ENCODE measurements at regions not wholly inside any gene's neighbourhood (a gene's known extent, or its start where the extent isn't known, plus 50 kb on each side); places are given as distances from the start of the nearest gene placed in this dataset.

DNA sequence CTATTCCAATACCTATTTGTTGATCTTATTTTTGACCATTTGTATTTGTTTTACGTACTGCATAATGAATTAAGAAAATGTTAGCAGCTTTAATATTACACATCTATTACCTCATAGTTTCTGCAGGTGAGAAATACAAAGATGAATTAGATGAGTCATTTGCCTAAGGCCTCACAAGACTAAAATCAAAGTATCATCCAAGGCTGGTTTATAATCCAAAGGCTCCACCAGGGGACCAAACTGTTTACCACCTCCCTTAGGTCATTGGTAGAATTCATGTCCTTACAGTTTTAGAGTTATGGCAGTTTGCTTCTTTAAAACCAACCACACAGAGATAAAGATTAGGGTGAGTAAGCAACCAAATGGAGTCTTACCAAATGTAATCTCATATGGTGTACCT, 848.1 kb downstream of the SLITRK6 start:
- Histone ChIP-seq H3K27me3 (ENCODE audit: insufficient read depth, low read length) (no peaks in the 10 kb centered on the region), H3K4me2 (ENCODE audit: low read length) (no peak overlapping the region), H3K79me2 (ENCODE audit: insufficient read depth, low read length) (no peaks in the 10 kb centered on the region), H3K9ac (ENCODE audit: low read length) (no peak overlapping the region), H3K36me3 (ENCODE audit: insufficient read depth, low read length) (no peaks in the 10 kb centered on the region), H3K4me3 (ENCODE audit: insufficient read depth, low read depth, low read length) (no peak overlapping the region), H3K9me3 (ENCODE audit: insufficient read depth, low read depth, low read length) (no peaks in the 10 kb centered on the region), H3K27ac (ENCODE audit: low read depth, low read length) (no peak overlapping the region), H2AFZ (ENCODE audit: low read depth, low read length) (no peak overlapping the region), H3K4me1 (ENCODE audit: insufficient read depth, low read length) (no peaks in the 10 kb centered on the region), H4K20me1 (ENCODE audit: insufficient read depth, low read length) (no peaks in the 10 kb centered on the region)
- H3K4me1 Mint-ChIP-seq (ENCODE audit: low read depth, unreplicated experiment): no peaks in the 10 kb centered on the region
- FAIRE-seq (no peak), DNase-seq (ENCODE audit: low read depth) (no peak)
- TF ChIP-seq, protein P1, sequence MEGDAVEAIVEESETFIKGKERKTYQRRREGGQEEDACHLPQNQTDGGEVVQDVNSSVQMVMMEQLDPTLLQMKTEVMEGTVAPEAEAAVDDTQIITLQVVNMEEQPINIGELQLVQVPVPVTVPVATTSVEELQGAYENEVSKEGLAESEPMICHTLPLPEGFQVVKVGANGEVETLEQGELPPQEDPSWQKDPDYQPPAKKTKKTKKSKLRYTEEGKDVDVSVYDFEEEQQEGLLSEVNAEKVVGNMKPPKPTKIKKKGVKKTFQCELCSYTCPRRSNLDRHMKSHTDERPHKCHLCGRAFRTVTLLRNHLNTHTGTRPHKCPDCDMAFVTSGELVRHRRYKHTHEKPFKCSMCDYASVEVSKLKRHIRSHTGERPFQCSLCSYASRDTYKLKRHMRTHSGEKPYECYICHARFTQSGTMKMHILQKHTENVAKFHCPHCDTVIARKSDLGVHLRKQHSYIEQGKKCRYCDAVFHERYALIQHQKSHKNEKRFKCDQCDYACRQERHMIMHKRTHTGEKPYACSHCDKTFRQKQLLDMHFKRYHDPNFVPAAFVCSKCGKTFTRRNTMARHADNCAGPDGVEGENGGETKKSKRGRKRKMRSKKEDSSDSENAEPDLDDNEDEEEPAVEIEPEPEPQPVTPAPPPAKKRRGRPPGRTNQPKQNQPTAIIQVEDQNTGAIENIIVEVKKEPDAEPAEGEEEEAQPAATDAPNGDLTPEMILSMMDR (IDR thresholded peaks at IDR 0.05; ENCODE audit: insufficient read depth, low read depth, low read length): no peak
- TF ChIP-seq EZH2 (IDR thresholded peaks at IDR 0.05; ENCODE audit: insufficient read depth, low read length): no peak
- no peak overlapping the region for H3K4me3 Mint-ChIP-seq (ENCODE audit: unreplicated experiment)
- no peaks in the 10 kb centered on the region for H3K9me3 Mint-ChIP-seq (ENCODE audit: unreplicated experiment)
- H3K36me3 Mint-ChIP-seq (ENCODE audit: low read depth, unreplicated experiment): no peaks in the 10 kb centered on the region
- H3K27ac Mint-ChIP-seq (ENCODE audit: unreplicated experiment): no peak overlapping the region
- no peaks in the 10 kb centered on the region for H3K27me3 Mint-ChIP-seq (ENCODE audit: low read depth, unreplicated experiment)

DNA sequence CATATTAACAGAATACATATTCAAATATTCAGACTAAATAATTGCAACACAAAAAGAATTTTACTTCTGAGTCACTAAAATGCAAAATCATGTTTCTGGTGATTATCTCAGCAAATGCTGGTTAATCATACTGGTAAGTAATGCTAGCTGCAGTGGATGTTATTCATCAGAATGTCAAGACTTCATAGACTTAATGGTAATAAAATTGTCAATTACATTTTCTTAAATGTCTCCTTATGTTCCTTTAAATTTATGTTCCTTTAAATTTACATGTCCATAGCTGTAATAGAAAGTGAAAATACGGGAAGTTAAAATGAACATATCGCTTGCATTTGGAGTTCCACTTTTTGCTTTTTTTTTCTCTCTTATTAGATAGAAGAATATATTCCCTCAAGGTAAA, 853.0 kb downstream of the SLITRK6 start:
- DNase-seq (ENCODE audit: low read depth): no peak
- H2AFZ ChIP-seq (ENCODE audit: low read depth, low read length): no peak overlapping the region
- no peaks in the 10 kb centered on the region for H3K27me3 ChIP-seq (ENCODE audit: insufficient read depth, low read length)
- no peaks in the 10 kb centered on the region for H3K36me3 ChIP-seq (ENCODE audit: insufficient read depth, low read length)
- H3K36me3 Mint-ChIP-seq (ENCODE audit: low read depth, unreplicated experiment): no peaks in the 10 kb centered on the region
- no peaks in the 10 kb centered on the region for H3K9me3 ChIP-seq (ENCODE audit: insufficient read depth, low read depth, low read length)
- H3K4me3 ChIP-seq (ENCODE audit: insufficient read depth, low read depth, low read length): no peak overlapping the region
- H3K27me3 Mint-ChIP-seq (ENCODE audit: low read depth, unreplicated experiment): no peaks in the 10 kb centered on the region
- no peaks in the 10 kb centered on the region for H3K4me1 ChIP-seq (ENCODE audit: insufficient read depth, low read length)
- H3K79me2 ChIP-seq (ENCODE audit: insufficient read depth, low read length): no peaks in the 10 kb centered on the region
- no peaks in the 10 kb centered on the region for H4K20me1 ChIP-seq (ENCODE audit: insufficient read depth, low read length)
- TF ChIP-seq, protein P1 (IDR thresholded peaks at IDR 0.05; ENCODE audit: insufficient read depth, low read depth, low read length): no peak
- no peak for TF ChIP-seq EZH2 (IDR thresholded peaks at IDR 0.05; ENCODE audit: insufficient read depth, low read length)
- no peak overlapping the region for H3K4me2 ChIP-seq (ENCODE audit: low read length)
- no peak overlapping the region for H3K4me3 Mint-ChIP-seq (ENCODE audit: unreplicated experiment)
- no peak for FAIRE-seq
- H3K4me1 Mint-ChIP-seq (ENCODE audit: low read depth, unreplicated experiment): no peaks in the 10 kb centered on the region
- H3K9ac ChIP-seq (ENCODE audit: low read length): no peak overlapping the region
- no peak overlapping the region for H3K27ac ChIP-seq (ENCODE audit: low read depth, low read length)
- no peaks in the 10 kb centered on the region for H3K9me3 Mint-ChIP-seq (ENCODE audit: unreplicated experiment)
- no peak overlapping the region for H3K27ac Mint-ChIP-seq (ENCODE audit: unreplicated experiment)

DNA sequence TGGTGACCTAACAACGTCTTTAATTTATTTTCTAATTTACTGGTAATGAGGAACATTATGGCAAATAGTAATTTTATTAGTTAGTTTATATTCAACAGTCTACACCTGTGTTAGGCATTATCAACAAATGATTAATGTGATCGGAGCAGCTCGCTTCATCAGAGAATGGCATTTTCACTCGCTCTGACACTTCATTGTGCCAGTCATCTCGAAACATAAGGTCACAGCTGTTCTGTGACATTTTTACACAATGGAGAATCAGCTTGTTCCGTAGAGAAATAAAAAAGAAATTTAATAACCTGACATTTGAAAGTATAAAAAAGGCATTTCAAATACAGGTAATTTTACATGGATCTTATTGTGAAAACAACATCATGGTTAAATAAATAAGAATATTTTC, 858.4 kb downstream of the SLITRK6 start:
- no peak overlapping the region for H2AFZ ChIP-seq (ENCODE audit: low read depth, low read length)

More for the DNA sequence above, 858.4 kb downstream of the SLITRK6 start:
- Mint-ChIP-seq H3K27me3 (ENCODE audit: low read depth, unreplicated experiment) (no peaks in the 10 kb centered on the region), H3K4me1 (ENCODE audit: low read depth, unreplicated experiment) (no peaks in the 10 kb centered on the region), H3K36me3 (ENCODE audit: low read depth, unreplicated experiment) (no peaks in the 10 kb centered on the region), H3K9me3 (ENCODE audit: unreplicated experiment) (no peaks in the 10 kb centered on the region), H3K4me3 (ENCODE audit: unreplicated experiment) (no peak overlapping the region), H3K27ac (ENCODE audit: unreplicated experiment) (no peak overlapping the region)
- FAIRE-seq: no peak
- no peaks in the 10 kb centered on the region for H3K36me3 ChIP-seq (ENCODE audit: insufficient read depth, low read length)
- H3K4me2 ChIP-seq (ENCODE audit: low read length): no peak overlapping the region
- no peak for TF ChIP-seq EZH2 (IDR thresholded peaks at IDR 0.05; ENCODE audit: insufficient read depth, low read length)
- TF ChIP-seq, protein P1 (IDR thresholded peaks at IDR 0.05; ENCODE audit: insufficient read depth, low read depth, low read length): no peak
- H3K27ac ChIP-seq (ENCODE audit: low read depth, low read length): no peak overlapping the region
- H3K27me3 ChIP-seq (ENCODE audit: insufficient read depth, low read length): no peaks in the 10 kb centered on the region
- no peak for DNase-seq (ENCODE audit: low read depth)
- no peak overlapping the region for H3K4me3 ChIP-seq (ENCODE audit: insufficient read depth, low read depth, low read length)
- no peaks in the 10 kb centered on the region for H3K79me2 ChIP-seq (ENCODE audit: insufficient read depth, low read length)
- no peaks in the 10 kb centered on the region for H3K4me1 ChIP-seq (ENCODE audit: insufficient read depth, low read length)
- H3K9me3 ChIP-seq (ENCODE audit: insufficient read depth, low read depth, low read length): no peaks in the 10 kb centered on the region
- no peak overlapping the region for H3K9ac ChIP-seq (ENCODE audit: low read length)
- H4K20me1 ChIP-seq (ENCODE audit: insufficient read depth, low read length): no peaks in the 10 kb centered on the region

Data from astrocyte (in vitro differentiated cells and primary cell).